DND-41 (cell line): ENCODE measurements at regions not wholly inside any gene's neighbourhood (a gene's known extent, or its start where the extent isn't known, plus 50 kb on each side); places are given as distances from the start of the nearest gene placed in this dataset.

ENCODE experiments used
- ATAC-seq: fragments of 200-7000 bp; cut with Tn5 transposase; 3 replicates; pipeline ENCODE4 v1.9.1; 2021; ENCODE audit warnings: low read depth; ENCODE audit not compliant: insufficient read depth
- DNase-seq: peaks from one replicate; pipeline ENCODE4 v3.0.0-alpha.2; 2020
- H2AFZ ChIP-seq: 2 replicates; pipeline ENCODE4 v1.6.0; 2012; ENCODE audit warnings: low read depth, low read length
- H3K27ac ChIP-seq: 2 replicates; pipeline ENCODE4 v1.5.1; 2012; ENCODE audit warnings: low read length, inconsistent platforms
- H3K27me3 ChIP-seq: fragments of 200-600 bp; sonication (generic); 2 replicates; pipeline ENCODE4 v1.6.0; 2012; ENCODE audit warnings: low read length, mild to moderate bottlenecking, inconsistent platforms; ENCODE audit not compliant: insufficient read depth, poor library complexity
- H3K36me3 ChIP-seq: 2 replicates; pipeline ENCODE4 v1.5.1; 2012; ENCODE audit warnings: low read length, inconsistent platforms; ENCODE audit not compliant: insufficient read depth
- H3K4me1 ChIP-seq: 2 replicates; pipeline ENCODE4 v1.5.1; 2012; ENCODE audit warnings: mild to moderate bottlenecking, low read length; ENCODE audit not compliant: insufficient read depth
- H3K4me2 ChIP-seq: 2 replicates; pipeline ENCODE4 v1.6.0; 2012; ENCODE audit warnings: mild to moderate bottlenecking, moderate library complexity, low read length, inconsistent platforms; ENCODE audit not compliant: insufficient read depth
- H3K4me3 ChIP-seq, 2 experiments: fragments of 200-600 bp in 1 of 2; shearing (Covaris generic) in 1 of 2; 2 replicates each; pipeline ENCODE4 v1.5.1; 2012 to 2016; ENCODE audit warnings: inconsistent platforms in 2 of 2, low read length in 2 of 2, mild to moderate bottlenecking in 2 of 2, low read depth in 1 of 2, moderate library complexity in 1 of 2
- H3K79me2 ChIP-seq: 2 replicates; pipeline ENCODE4 v1.6.0; 2012; ENCODE audit warnings: low read length, inconsistent platforms; ENCODE audit not compliant: insufficient read depth
- H3K9ac ChIP-seq: 2 replicates; pipeline ENCODE4 v1.6.0; 2012; ENCODE audit warnings: low read depth, mild to moderate bottlenecking, inconsistent platforms, low read length, moderate library complexity
- H3K9me3 ChIP-seq: 2 replicates; pipeline ENCODE4 v1.5.1; 2012; ENCODE audit warnings: low read length, moderate library complexity, mild to moderate bottlenecking, inconsistent platforms; ENCODE audit not compliant: insufficient read depth, severe bottlenecking
- H4K20me1 ChIP-seq: 2 replicates; pipeline ENCODE4 v1.6.0; 2012; ENCODE audit warnings: low read length; ENCODE audit not compliant: insufficient read depth
- EZH2 ChIP-seq: IDR thresholded peaks from 3 replicates; pipeline ENCODE4 v1.6.1; 2012; ENCODE audit warnings: borderline replicate concordance, low read depth, mild to moderate bottlenecking, moderate library complexity, low read length, inconsistent platforms; ENCODE audit not compliant: severe bottlenecking
- TF ChIP-seq, protein P1 (sequence below): IDR thresholded peaks from 2 replicates; pipeline ENCODE4 v1.5.1; 2012; ENCODE audit warnings: borderline replicate concordance, low read length, moderate library complexity, mild to moderate bottlenecking; ENCODE audit not compliant: poor library complexity, severe bottlenecking; ENCODE audit errors: extremely low read depth

DNA sequence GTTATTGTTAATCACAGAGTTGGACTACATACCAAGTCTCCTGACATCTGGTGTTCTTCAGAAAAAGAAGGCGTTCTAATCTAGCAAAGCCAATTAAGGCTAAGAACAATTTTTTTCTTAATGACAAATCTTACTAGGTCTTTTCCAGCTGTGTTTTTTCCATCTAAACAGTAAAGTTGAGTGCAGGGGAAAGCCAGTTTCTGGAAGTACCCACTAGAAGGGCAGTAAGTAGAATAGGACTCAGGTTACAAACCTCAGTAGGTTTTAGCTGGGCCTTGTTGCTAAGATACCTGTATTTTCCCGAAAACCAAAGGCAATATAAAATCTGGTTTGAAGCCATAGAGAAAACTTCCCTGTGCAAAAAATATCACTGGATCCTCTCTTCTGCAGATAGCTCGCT is 351.9 kb downstream of the ETS1 start:
- Histone ChIP-seq H3K27ac (no peak overlapping the region), H3K27me3 (no peaks in the 10 kb centered on the region), H4K20me1 (no peaks in the 10 kb centered on the region), H3K4me1 (peaks cover 15% of the 10 kb centered on the region), H3K36me3 (no peaks in the 10 kb centered on the region), H3K9ac (no peak overlapping the region), H3K79me2 (no peaks in the 10 kb centered on the region), H3K9me3 (no peaks in the 10 kb centered on the region), H3K4me3 (no peak overlapping the region), H3K4me2 (no peak overlapping the region), H2AFZ (no peak overlapping the region)
- TF ChIP-seq EZH2, result no peak
- TF ChIP-seq, protein P1, sequence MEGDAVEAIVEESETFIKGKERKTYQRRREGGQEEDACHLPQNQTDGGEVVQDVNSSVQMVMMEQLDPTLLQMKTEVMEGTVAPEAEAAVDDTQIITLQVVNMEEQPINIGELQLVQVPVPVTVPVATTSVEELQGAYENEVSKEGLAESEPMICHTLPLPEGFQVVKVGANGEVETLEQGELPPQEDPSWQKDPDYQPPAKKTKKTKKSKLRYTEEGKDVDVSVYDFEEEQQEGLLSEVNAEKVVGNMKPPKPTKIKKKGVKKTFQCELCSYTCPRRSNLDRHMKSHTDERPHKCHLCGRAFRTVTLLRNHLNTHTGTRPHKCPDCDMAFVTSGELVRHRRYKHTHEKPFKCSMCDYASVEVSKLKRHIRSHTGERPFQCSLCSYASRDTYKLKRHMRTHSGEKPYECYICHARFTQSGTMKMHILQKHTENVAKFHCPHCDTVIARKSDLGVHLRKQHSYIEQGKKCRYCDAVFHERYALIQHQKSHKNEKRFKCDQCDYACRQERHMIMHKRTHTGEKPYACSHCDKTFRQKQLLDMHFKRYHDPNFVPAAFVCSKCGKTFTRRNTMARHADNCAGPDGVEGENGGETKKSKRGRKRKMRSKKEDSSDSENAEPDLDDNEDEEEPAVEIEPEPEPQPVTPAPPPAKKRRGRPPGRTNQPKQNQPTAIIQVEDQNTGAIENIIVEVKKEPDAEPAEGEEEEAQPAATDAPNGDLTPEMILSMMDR, result no peak
- ATAC-seq (no peak), DNase-seq (no peak)

DNA sequence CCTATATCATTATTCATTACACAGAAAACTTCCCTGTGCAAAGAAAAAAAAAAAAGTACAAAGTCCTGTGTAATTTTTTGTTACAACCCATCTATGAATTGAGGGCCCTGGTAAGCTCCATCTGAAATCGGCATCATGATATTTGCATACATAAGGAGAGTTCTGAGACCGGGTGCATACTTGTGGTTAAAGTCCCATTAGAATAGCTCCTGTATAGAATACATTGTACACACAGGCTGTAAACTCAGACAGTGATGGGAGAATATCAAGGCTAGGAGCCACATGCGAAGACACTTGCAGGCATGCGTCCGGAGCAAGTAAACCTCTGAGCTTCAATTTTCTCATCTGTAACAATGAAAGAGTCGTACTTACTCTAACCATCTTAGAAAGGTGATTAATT is 353.2 kb downstream of the ETS1 start:
- H3K79me2 ChIP-seq, result no peaks in the 10 kb centered on the region
- no peak overlapping the region for H3K4me3 ChIP-seq
- no peak overlapping the region for H3K9ac ChIP-seq
- no peaks in the 10 kb centered on the region for H3K27me3 ChIP-seq
- DNase-seq (no peak), ATAC-seq (no peak)
- H3K9me3 ChIP-seq, result no peaks in the 10 kb centered on the region
- TF ChIP-seq, protein P1, result no peak
- no peak for TF ChIP-seq EZH2
- H3K4me1 ChIP-seq, result peaks cover 11% of the 10 kb centered on the region
- H3K27ac ChIP-seq, result no peak overlapping the region
- no peak overlapping the region for H3K4me2 ChIP-seq
- no peaks in the 10 kb centered on the region for H3K36me3 ChIP-seq
- H4K20me1 ChIP-seq, result no peaks in the 10 kb centered on the region
- no peak overlapping the region for H2AFZ ChIP-seq

DNA sequence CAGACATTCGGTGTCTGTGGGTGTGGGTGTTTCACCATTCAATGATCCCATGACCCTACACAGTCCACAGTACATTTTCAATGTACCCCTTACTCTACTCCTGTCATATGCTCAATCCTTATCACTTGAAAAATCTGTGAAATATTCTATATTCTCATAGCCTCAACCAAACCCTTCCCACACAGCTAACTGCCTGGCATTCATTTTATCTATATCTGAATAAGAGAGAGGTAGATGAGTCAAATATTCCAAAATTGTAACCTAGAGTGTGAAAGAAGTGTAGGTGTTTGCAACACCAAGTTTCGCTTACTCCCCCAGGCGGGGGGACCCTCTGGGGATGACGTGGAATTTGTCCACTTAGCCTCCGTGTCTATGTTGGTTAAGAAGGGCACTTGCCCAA is 354.8 kb downstream of the ETS1 start:
- Histone ChIP-seq H3K27ac (no peak overlapping the region), H3K4me2 (no peak overlapping the region), H3K27me3 (no peaks in the 10 kb centered on the region), H2AFZ (no peak overlapping the region), H3K36me3 (no peaks in the 10 kb centered on the region), H3K4me3 (no peak overlapping the region), H3K4me1 (no peaks in the 10 kb centered on the region), H4K20me1 (no peaks in the 10 kb centered on the region), H3K79me2 (no peaks in the 10 kb centered on the region), H3K9me3 (no peaks in the 10 kb centered on the region), H3K9ac (no peak overlapping the region)
- no peak for TF ChIP-seq EZH2
- TF ChIP-seq, protein P1, result no peak
- no peak for DNase-seq
- ATAC-seq, result no peak

DNA sequence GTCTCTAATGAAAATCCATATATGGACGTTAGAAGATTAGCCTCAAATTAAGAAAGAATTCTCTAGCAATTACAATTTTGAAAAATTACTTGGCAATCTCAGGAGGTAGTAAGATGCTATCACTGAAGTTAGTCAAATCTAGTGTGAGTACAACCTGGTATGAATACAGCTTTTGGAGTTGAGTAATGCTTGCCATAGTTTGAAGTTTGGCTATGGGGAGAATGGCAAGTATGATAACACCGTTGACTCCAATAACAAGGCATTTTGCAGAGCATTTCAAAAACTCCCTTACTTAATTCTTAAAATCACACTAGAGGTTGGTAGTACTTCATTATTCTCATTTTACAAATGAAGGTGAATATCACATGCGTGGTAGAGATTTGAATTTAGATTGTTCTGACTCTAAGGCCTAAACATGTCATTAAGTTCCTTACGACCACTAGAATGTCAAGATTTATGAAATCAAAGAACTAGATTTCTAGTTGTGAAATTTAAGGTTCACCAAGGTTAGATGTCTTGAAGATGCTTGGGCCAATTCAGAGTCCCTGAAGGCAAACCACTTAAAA is 355.4 kb downstream of the ETS1 start:
- no peaks in the 10 kb centered on the region for H3K79me2 ChIP-seq
- no peak overlapping the region for H3K4me2 ChIP-seq
- DNase-seq (no peak), ATAC-seq (no peak)
- no peaks in the 10 kb centered on the region for H3K27me3 ChIP-seq
- no peaks in the 10 kb centered on the region for H3K4me1 ChIP-seq
- H4K20me1 ChIP-seq, result no peaks in the 10 kb centered on the region
- no peak for TF ChIP-seq EZH2
- TF ChIP-seq, protein P1, result no peak
- H3K9me3 ChIP-seq, result no peaks in the 10 kb centered on the region
- H3K9ac ChIP-seq, result no peak overlapping the region
- no peak overlapping the region for H2AFZ ChIP-seq
- no peaks in the 10 kb centered on the region for H3K36me3 ChIP-seq
- H3K27ac ChIP-seq, result no peak overlapping the region
- H3K4me3 ChIP-seq, result no peak overlapping the region
